IPS DF 19.7 (cell line): ENCODE measurements at regions not wholly inside any gene's neighbourhood (a gene's known extent, or its start where the extent isn't known, plus 50 kb on each side); places are given as distances from the start of the nearest gene placed in this dataset.

Experiments used
- DNase-seq: peaks from one replicate; pipeline ENCODE4 v3.0.0-alpha.2; 2013; ENCODE audit warnings: low read depth, low spot score

GRCh38 chr4:62394766-62395165, 1194.6 kb downstream of the ADGRL3 start:
- DNase-seq: no peak

DNA sequence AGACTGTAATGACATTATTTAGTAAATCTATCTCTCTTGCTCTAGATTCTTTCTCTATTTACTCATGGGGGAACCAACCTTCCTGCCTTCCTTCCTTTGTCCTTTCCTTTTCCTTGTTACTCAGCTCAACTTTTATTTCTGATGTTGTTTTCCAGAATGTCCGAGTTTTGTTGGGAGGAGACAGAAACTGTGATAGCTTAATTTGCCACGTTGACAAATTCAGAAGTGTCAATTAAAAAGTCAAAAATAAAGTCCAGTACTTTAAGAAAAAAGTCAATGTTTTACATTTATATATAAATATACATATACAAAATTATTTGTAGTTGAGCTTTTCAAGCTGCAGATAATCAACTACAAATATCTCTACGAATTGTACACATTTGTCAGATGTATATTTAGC, 1187.7 kb downstream of the ADGRL3 start:
- DNase-seq: no peak

DNA sequence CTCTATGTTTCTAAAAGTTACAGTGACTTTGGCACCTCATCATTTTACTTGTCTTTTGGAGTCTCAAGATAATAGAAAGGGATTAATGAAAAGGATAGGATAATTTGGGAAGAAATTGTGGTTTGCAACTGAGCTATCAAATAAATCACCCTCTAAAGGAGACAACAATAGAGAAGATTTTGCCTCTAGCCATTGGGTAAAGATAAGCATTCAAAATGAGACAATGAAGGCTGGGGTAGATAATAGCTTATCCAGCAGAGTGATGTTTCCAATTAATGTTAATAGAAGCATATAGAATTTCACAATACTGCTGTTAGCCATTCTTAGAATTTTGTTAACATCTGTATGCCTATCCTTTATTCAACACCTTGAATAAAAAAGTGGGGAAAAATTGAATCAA, 1177.6 kb downstream of the ADGRL3 start:
- no peak for DNase-seq

DNA sequence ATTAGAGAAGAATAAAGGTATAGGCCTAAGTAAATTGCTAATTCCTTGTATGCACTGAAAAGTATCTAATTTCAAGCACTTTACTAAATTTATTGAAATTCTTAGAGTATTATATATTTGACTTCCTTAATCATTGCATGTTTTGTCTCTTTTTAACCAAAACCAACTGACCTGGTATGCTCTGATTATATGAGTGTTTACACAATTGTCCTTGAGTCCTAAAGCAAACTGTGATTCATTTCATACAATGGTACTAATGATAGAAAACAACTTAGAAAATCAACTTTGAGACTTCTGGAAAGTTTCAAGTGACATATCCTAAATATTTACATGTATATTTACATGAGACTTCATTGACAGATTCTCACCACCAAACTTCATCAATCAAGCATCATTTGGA, 1177.1 kb downstream of the ADGRL3 start:
- no peak for DNase-seq

GRCh38 chr4:62366939-62367338, 1166.8 kb downstream of the ADGRL3 start:
- no peak for DNase-seq

DNA sequence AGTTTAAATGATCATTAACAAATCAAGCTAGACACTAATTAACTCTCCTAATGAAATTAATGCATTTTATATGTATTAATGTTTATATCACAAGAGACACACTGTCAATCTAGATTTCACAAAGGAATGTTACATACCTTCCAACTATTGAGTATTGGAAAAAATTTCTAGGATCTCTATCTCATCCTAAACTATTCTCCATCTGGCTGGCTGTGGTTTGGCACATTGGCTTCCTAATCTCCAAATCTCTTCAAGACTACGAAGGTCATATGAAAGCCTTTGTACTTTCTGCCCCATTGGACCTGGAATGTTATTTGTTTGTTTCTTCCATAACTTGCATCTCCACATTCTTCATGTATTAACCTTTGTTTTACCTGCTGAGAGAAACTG, 1160.0 kb downstream of the ADGRL3 start:
- DNase-seq: no peak

- no peak for DNase-seq
Measured at GRCh38 chr4:62359441-62360155, 1159.5 kb downstream of the ADGRL3 start.

GRCh38 chr4:62344915-62345314, 1144.8 kb downstream of the ADGRL3 start:
- no peak for DNase-seq

GRCh38 chr4:62344474-62344873, 1144.3 kb downstream of the ADGRL3 start:
- DNase-seq: no peak

DNA sequence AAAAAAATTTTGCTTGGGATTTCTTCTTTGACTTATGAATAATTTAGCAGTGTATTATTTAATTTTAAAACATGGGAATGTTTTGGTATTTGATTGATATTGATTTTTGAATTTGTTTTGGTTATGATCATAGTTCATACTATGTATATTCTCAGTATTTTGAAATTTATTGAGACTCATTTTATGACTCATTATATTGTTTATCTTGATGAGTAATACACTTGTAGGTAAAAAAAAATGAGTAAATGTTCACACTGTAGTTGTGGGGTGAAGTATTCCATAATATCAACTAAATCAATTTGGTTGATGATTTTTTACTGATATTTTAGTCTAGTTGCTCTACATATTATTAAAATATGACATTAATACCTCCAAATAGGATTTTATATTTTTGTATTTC, 1142.2 kb downstream of the ADGRL3 start:
- no peak for DNase-seq

DNA sequence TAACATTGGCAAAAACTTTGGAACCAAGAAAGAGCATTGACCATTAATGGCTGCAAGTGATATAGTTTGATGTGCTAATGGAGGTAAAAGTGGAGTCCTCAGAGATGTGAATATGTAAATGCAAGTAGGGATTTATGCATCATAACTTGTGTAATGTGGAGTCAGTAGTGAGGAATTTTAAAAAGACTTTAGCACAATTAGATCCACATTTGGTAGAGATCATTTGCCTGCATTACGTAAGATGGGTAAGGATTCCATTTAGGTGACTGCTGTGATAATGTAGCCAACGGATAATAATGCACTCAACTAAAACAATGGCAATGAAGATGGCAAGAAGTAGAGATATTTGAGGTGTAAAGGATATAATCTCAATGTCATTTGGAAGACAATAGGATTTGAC, 1128.4 kb downstream of the ADGRL3 start:
- DNase-seq: no peak

DNA sequence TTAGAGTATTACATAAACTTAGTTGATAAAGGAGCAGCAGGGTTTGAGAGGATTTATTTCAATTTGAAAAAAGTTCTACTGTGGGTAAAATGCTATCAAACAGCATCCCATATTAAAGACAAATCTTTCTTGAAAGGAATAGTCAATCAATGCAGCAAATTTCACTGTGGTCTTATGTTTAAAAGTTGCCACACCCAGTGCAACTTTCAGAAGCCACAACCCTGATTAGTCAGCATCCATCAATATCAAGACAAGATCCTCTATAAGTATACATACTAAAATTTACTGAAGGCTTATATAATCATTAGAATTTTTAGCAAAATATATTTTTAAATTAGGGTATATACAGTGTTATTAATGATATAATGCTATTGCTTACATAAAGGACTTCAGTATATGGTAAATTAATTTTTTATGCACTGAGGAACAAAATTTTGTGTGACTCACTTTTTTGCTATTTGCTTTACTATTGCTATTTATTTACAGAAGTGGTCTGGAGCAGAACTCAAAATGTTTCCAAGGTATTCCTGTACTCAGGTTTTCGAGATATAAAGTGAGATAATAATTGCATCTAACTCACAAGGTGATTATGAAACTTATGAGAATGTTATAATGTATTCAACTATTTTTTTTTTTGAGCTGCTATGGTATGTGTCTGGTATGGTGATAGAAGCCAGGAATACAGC, 1127.6 kb downstream of the ADGRL3 start:
- DNase-seq: no peak

DNA sequence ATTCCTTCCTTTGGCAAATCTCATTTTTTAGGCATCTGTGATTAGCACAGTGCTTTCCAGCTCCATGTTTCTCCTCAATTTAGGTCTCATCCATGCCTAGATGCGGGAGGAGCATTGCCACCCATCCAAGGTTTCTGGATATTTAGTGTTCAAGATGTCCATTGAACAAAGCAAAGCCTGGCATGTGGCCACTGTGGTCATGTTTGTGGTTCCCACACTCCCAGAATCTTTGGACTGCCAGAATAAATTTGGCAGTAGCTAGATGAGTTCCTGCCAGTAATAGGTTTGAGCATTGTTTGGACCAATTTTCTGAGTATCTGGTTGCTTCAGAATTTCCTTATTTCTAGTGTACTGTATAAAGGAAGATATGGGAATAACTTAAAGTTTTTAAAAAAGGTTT, 1124.1 kb downstream of the ADGRL3 start:
- DNase-seq: no peak

- no peak for DNase-seq
Measured at GRCh38 chr4:62320612-62321011, 1120.5 kb downstream of the ADGRL3 start.

GRCh38 chr4:62302710-62303109, 1102.6 kb downstream of the ADGRL3 start:
- peak; percentile 5 for DNase-seq

DNA sequence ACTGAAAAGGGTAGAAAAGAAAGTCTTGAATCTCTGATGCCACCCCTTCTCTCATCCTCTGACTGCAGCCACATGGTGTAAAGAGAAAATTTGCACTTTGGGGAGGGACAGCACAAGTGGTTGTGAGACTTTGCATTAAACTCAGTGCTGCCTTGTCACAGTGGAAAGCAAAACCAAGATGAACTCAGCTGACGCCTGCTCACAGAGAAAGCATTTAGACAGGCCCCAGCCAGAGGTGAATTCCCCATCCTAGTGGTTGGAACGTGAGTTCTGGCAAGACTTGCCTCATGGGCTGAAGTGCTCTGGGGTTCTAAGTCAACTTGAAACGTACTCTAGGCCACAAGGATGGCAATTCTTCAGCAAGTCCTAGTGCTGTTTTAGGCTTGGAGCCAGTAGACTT, 1101.4 kb downstream of the ADGRL3 start:
- no peak for DNase-seq

DNA sequence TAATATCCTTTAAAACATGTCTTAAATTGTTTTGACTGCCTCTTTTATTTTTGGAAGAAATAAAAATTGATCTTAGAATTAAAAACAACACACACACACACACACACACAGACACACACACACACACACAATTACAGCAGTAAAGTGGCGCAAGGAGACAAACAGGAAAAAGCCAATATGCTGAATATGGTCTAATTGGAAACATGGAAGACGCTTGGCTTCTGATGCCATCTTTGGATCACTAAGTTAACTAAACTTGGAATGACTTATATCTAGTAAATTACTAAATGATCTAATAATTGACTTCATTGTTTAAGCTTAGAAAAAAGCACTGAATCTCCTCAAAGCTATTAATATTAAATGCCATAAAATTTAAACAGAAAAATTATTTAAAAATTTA, 1093.4 kb downstream of the ADGRL3 start:
- no peak for DNase-seq

DNA sequence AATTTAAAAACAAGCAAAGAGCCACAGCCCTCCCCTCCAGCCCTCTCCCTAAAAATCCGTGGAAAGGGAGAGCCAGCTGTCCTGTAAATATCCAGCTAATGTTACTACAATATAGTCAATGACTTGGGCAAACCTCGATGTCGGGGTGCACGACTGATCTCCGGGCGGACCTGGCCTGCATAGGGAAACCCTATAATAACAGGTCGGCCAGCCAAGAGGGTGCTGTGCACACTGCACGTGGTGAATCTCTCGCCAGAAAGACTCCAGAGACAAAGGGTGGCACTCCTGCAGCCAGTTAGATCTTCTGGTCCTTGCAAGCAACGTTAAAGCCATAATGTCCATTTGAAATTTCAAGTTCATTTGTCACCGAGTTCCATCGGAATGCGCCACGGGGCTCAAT, 1092.8 kb downstream of the ADGRL3 start:
- DNase-seq: no peak

DNA sequence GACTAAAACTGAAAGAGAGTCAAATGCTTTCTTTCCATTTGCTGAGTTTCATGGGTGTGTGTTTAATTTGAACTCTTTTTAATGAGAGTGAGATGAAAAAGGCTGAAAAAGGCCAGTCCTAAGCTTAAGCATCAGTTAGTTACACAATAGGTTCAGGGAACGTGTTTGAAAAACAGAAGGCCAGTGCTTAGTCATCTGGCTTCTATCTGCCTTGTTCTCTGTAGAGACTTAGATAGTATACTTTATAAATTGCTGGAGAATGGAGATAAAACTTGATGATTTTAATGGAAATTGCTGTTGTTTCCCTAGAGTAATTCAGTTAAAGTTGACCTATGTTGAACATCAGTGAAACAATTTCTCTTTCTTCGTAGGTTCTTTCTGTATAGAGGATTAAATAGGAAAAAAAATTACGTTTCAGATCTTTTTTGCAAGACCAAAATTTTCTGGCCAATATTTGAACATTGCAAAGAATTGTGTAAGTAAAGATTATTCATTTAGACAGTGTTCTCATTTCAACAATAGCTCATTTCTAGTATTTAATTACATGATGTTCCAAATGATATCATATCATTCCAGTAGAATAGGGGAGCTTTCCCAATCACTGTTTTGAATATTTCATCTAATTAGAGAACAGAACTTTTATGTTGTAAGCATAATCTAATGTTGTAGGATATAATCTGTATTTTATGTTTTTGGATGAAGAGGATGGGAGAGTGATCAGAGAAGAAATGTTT, 1088.8 kb downstream of the ADGRL3 start:
- no peak for DNase-seq

DNA sequence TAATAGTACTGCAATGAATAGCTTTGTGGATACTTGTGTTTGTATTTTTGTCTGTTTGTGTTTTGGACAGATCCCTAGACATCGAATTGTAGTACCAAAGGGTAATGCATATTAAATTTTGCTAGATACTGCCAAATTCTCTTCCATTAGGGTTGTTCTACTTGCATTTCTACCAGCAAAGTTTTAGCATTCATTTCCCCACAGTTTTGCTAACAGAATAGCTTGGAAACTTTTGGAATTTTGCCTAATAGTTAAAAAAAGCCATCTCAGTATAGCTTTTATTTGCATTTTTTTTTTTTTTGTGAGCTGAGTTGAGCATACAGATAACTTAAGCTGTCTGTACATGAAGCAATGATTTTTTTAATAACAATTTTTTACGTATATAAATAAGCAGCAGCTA, 1084.9 kb downstream of the ADGRL3 start:
- no peak for DNase-seq

GRCh38 chr4:62279689-62280088, 1079.6 kb downstream of the ADGRL3 start:
- DNase-seq: no peak

DNA sequence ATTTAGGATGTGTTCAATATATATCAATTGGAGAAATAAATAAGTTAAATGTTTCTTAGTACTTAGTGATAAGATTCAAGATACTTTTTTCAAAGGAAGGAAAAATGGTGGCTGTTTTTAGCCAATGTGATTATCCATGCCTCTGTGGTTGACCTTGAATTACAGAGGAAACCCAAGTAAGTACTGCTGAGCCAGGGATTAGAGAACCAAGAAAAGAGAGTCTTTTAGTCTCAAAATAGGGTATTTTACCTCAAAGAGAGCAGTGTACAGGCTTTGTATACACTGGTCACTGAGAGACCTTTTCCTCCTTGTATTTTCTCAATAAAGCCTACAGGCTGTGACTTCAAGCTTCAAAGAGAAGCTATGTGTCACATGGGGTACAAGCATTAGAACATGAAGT, 1075.3 kb downstream of the ADGRL3 start:
- DNase-seq: no peak

GRCh38 chr4:62274782-62275181, 1074.7 kb downstream of the ADGRL3 start:
- no peak for DNase-seq
